Mesenchymal stem cell (in vitro differentiated cells and primary cell): ENCODE measurements at regions not wholly inside any gene's neighbourhood (a gene's known extent, or its start where the extent isn't known, plus 50 kb on each side); places are given as distances from the start of the nearest gene placed in this dataset.

ENCODE experiments used
- DNase-seq: peaks from one replicate; pipeline ENCODE4 v3.0.0-alpha.2; 2013
- H2AFZ ChIP-seq: one replicate; pipeline ENCODE4 v1.6.1; 2013; ENCODE audit warnings: low read depth, mild to moderate bottlenecking, control low read depth, inconsistent platforms, low read length, moderate library complexity
- H2AK5ac ChIP-seq: 2 replicates; pipeline ENCODE4 v1.6.1; 2013; ENCODE audit warnings: low read length, moderate library complexity, mild to moderate bottlenecking, inconsistent platforms; ENCODE audit not compliant: severe bottlenecking
- H2BK120ac ChIP-seq: one replicate; pipeline ENCODE4 v1.6.1; 2013; ENCODE audit warnings: low read depth, mild to moderate bottlenecking, inconsistent platforms, low read length, moderate library complexity
- H2BK12ac ChIP-seq, 2 experiments: one replicate each; pipeline ENCODE4 v1.6.1; 2013; ENCODE audit warnings: inconsistent platforms in 2 of 2, low read length in 2 of 2, mild to moderate bottlenecking in 2 of 2, moderate library complexity in 2 of 2, control low read depth in 1 of 2
- H2BK15ac ChIP-seq: one replicate; pipeline ENCODE4 v1.6.1; 2013; ENCODE audit warnings: mild to moderate bottlenecking, low read depth, inconsistent platforms; ENCODE audit not compliant: poor library complexity, severe bottlenecking
- H2BK5ac ChIP-seq: 2 replicates; pipeline ENCODE4 v1.6.1; 2013; ENCODE audit warnings: low read depth, mild to moderate bottlenecking, low read length, control low read depth, inconsistent platforms; ENCODE audit not compliant: poor library complexity, severe bottlenecking
- H3K14ac ChIP-seq, 2 experiments: one replicate each; pipeline ENCODE4 v1.6.1; 2013; ENCODE audit warnings: inconsistent platforms in 2 of 2, low read length in 2 of 2, control low read depth in 1 of 2, mild to moderate bottlenecking in 1 of 2, moderate library complexity in 1 of 2
- H3K18ac ChIP-seq, 2 experiments: one replicate each; pipeline ENCODE4 v1.6.1; 2013; ENCODE audit warnings: inconsistent platforms in 2 of 2, low read length in 2 of 2, control low read depth in 1 of 2, low read depth in 1 of 2, mild to moderate bottlenecking in 1 of 2
- H3K23ac ChIP-seq, 2 experiments: one replicate each; pipeline ENCODE4 v1.6.1; 2013; ENCODE audit warnings: inconsistent platforms in 2 of 2, low read length in 2 of 2, mild to moderate bottlenecking in 2 of 2, moderate library complexity in 2 of 2, control low read depth in 1 of 2
- H3K27ac ChIP-seq: 2 replicates; pipeline ENCODE4 v1.5.1; 2013; ENCODE audit warnings: mild to moderate bottlenecking, moderate library complexity, low read length, control low read depth, inconsistent platforms; ENCODE audit not compliant: poor library complexity, severe bottlenecking
- H3K27me3 ChIP-seq, 2 experiments: 2 replicates each; pipeline versions ENCODE4 v1.6.1 to v1.7.0; 2013; ENCODE audit warnings: low read length in 2 of 2, mild to moderate bottlenecking in 2 of 2, moderate library complexity in 2 of 2, control low read depth in 1 of 2, inconsistent platforms in 1 of 2; ENCODE audit not compliant: control insufficient read depth in 1 of 2, insufficient read depth in 1 of 2
- H3K36me3 ChIP-seq, 2 experiments: 2 replicates each; pipeline versions ENCODE4 v1.6.1 to v1.7.0; 2013; ENCODE audit warnings: low read length in 2 of 2, control low read depth in 1 of 2, inconsistent platforms in 1 of 2, low read depth in 1 of 2, mild to moderate bottlenecking in 1 of 2; ENCODE audit not compliant: insufficient read depth in 2 of 2, control insufficient read depth in 1 of 2
- H3K4ac ChIP-seq, 2 experiments: one replicate each; pipeline ENCODE4 v1.6.1; 2013; ENCODE audit warnings: inconsistent platforms in 2 of 2, low read length in 2 of 2, mild to moderate bottlenecking in 2 of 2, moderate library complexity in 2 of 2, control low read depth in 1 of 2, low read depth in 1 of 2
- H3K4me1 ChIP-seq: 2 replicates; pipeline ENCODE4 v1.6.1; 2013; ENCODE audit warnings: low read depth, low read length, control low read depth; ENCODE audit not compliant: control insufficient read depth, insufficient read depth
- H3K4me2 ChIP-seq: 2 replicates; pipeline ENCODE4 v1.6.1; 2013; ENCODE audit warnings: low read length, mild to moderate bottlenecking, inconsistent platforms; ENCODE audit not compliant: poor library complexity, severe bottlenecking
- H3K4me3 ChIP-seq, 2 experiments: 2 replicates each; pipeline versions ENCODE4 v1.5.1 to v1.7.0; 2013; ENCODE audit warnings: low read length in 2 of 2, mild to moderate bottlenecking in 2 of 2, control low read depth in 1 of 2, low read depth in 1 of 2; ENCODE audit not compliant: insufficient read depth in 1 of 2
- H3K79me1 ChIP-seq: replicated peaks from 2 replicates; pipeline ENCODE4 v1.6.1; 2013; ENCODE audit warnings: mild to moderate bottlenecking, control low read depth, low read length, inconsistent platforms; ENCODE audit not compliant: poor library complexity, severe bottlenecking
- H3K9ac ChIP-seq: 2 replicates; pipeline ENCODE4 v1.7.0; 2013; ENCODE audit warnings: mild to moderate bottlenecking, low read length, moderate library complexity
- H3K9me3 ChIP-seq: 2 replicates; pipeline ENCODE4 v1.7.0; 2013; ENCODE audit warnings: mild to moderate bottlenecking, low read length; ENCODE audit not compliant: control insufficient read depth
- H4K8ac ChIP-seq: one replicate; pipeline ENCODE4 v1.6.1; 2013; ENCODE audit warnings: inconsistent platforms, mild to moderate bottlenecking, low read length, moderate library complexity
- H4K91ac ChIP-seq: one replicate; pipeline ENCODE4 v1.6.1; 2013; ENCODE audit warnings: mild to moderate bottlenecking, low read length, inconsistent platforms
- WGBS: methylation state at CpG from one replicate; pipeline ENCODE4 v1.1.7; 2013; ENCODE audit warnings: mixed read lengths; 5-methylcytosine and 5-hydroxymethylcytosine counted together

GRCh38 chr5:130425424-130425823 lies 521.2 kb downstream of the CHSY3 start:
- H3K27ac ChIP-seq: no peak overlapping the region
- H2AK5ac ChIP-seq: no peak overlapping the region
- H4K91ac ChIP-seq: peak overlapping the region; percentile 72
- no peak overlapping the region for H3K9ac ChIP-seq
- no peak overlapping the region for H2BK15ac ChIP-seq
- no peaks in the 10 kb centered on the region for H3K9me3 ChIP-seq
- H3K4me3 ChIP-seq: no peak overlapping the region
- H2AFZ ChIP-seq: no peak overlapping the region
- no peak overlapping the region for H3K4ac ChIP-seq
- no peaks in the 10 kb centered on the region for H3K27me3 ChIP-seq
- H3K18ac ChIP-seq: no peak overlapping the region
- peaks cover 2% of the 10 kb centered on the region for H3K4me1 ChIP-seq
- H3K79me1 ChIP-seq: no peaks in the 10 kb centered on the region
- H4K8ac ChIP-seq: peak overlapping the region; percentile 55
- no peak for DNase-seq
- H2BK5ac ChIP-seq: no peak overlapping the region
- no peak overlapping the region for H2BK12ac ChIP-seq
- H3K4me2 ChIP-seq: no peak overlapping the region
- WGBS: 100% methylated on average over 2 of the region's 2 CpGs
- no peak overlapping the region for H2BK120ac ChIP-seq
- H3K36me3 ChIP-seq: no peaks in the 10 kb centered on the region
- H3K23ac ChIP-seq: no peak overlapping the region
- H3K14ac ChIP-seq: no peak overlapping the region

GRCh38 chr5:130424341-130424740 lies 520.1 kb downstream of the CHSY3 start:
- Histone ChIP-seq H3K18ac (no peak overlapping the region), H3K4me2 (no peak overlapping the region), H4K8ac (no peak overlapping the region), H2BK120ac (no peak overlapping the region), H2BK5ac (no peak overlapping the region), H3K4me3 (no peak overlapping the region), H4K91ac (no peak overlapping the region), H3K27ac (no peak overlapping the region), H3K4me1 (peaks cover 2% of the 10 kb centered on the region), H2AFZ (no peak overlapping the region), H3K4ac (no peak overlapping the region), H3K23ac (no peak overlapping the region), H3K27me3 (no peaks in the 10 kb centered on the region), H3K36me3 (no peaks in the 10 kb centered on the region), H3K9ac (no peak overlapping the region), H2BK12ac (no peak overlapping the region), H3K79me1 (no peaks in the 10 kb centered on the region), H3K9me3 (no peaks in the 10 kb centered on the region), H2AK5ac (no peak overlapping the region), H2BK15ac (no peak overlapping the region), H3K14ac (no peak overlapping the region)
- no peak for DNase-seq
- WGBS: 75% methylated on average over 2 of the region's 2 CpGs

GRCh38 chr5:130402906-130403305 lies 498.6 kb downstream of the CHSY3 start:
- no peaks in the 10 kb centered on the region for H3K79me1 ChIP-seq
- no peaks in the 10 kb centered on the region for H3K27me3 ChIP-seq
- DNase-seq: no peak
- H3K23ac ChIP-seq: no peak overlapping the region
- H3K9ac ChIP-seq: no peak overlapping the region
- H2BK120ac ChIP-seq: no peak overlapping the region
- H3K4ac ChIP-seq: no peak overlapping the region
- no peaks in the 10 kb centered on the region for H3K36me3 ChIP-seq
- no peak overlapping the region for H2AK5ac ChIP-seq
- H3K4me1 ChIP-seq: no peaks in the 10 kb centered on the region
- H3K18ac ChIP-seq: no peak overlapping the region
- no peak overlapping the region for H4K91ac ChIP-seq
- H3K4me2 ChIP-seq: no peak overlapping the region
- no peak overlapping the region for H3K4me3 ChIP-seq
- no peak overlapping the region for H2BK5ac ChIP-seq
- H2AFZ ChIP-seq: no peak overlapping the region
- no peak overlapping the region for H3K27ac ChIP-seq
- no peak overlapping the region for H3K14ac ChIP-seq
- peaks cover 3% of the 10 kb centered on the region for H3K9me3 ChIP-seq
- H2BK15ac ChIP-seq: no peak overlapping the region
- no peak overlapping the region for H2BK12ac ChIP-seq
- H4K8ac ChIP-seq: no peak overlapping the region
- WGBS: 41% methylated on average over 7 of the region's 7 CpGs

- H4K91ac ChIP-seq: no peak overlapping the region
Measured at GRCh38 chr5:130400091-130400490, 495.8 kb downstream of the CHSY3 start.

More at GRCh38 chr5:130400091-130400490, 495.8 kb downstream of the CHSY3 start:
- Histone ChIP-seq H3K79me1 (no peaks in the 10 kb centered on the region), H3K23ac (no peak overlapping the region), H2BK5ac (no peak overlapping the region), H3K14ac (no peak overlapping the region), H2AK5ac (no peak overlapping the region), H3K4me1 (no peaks in the 10 kb centered on the region), H3K4me3 (no peak overlapping the region), H3K9ac (no peak overlapping the region), H2BK15ac (no peak overlapping the region), H3K4ac (no peak overlapping the region), H3K36me3 (no peaks in the 10 kb centered on the region), H2BK120ac (no peak overlapping the region), H3K27me3 (no peaks in the 10 kb centered on the region), H2AFZ (no peak overlapping the region), H3K9me3 (no peaks in the 10 kb centered on the region), H3K27ac (no peak overlapping the region), H4K8ac (no peak overlapping the region), H3K4me2 (no peak overlapping the region), H3K18ac (no peak overlapping the region), H2BK12ac (no peak overlapping the region)
- peak; percentile 50 for DNase-seq
